ENCODE measurements at regions not wholly inside any gene's neighbourhood (a gene's known extent, or its start where the extent isn't known, plus 50 kb on each side); places are given as distances from the start of the nearest gene placed in this dataset.

- no peak for TF ChIP-seq POLR2A (IDR thresholded peaks at IDR 0.05; ENCODE audit: low read length)
- no peak for TF ChIP-seq GATA1 (IDR thresholded peaks at IDR 0.05; ENCODE audit: low read depth, low read length)
- no peak for DNase-seq
Observed at GRCh38 chr17:72222661-72223380, 102.0 kb downstream of the SOX9 start.

- no peak for TF ChIP-seq POLR2A (IDR thresholded peaks at IDR 0.05; ENCODE audit: low read length)
- TF ChIP-seq GATA1 (IDR thresholded peaks at IDR 0.05; ENCODE audit: low read depth, low read length), result no peak
- no peak for DNase-seq
Observed at GRCh38 chr17:72223866-72224291, 103.1 kb downstream of the SOX9 start.

- no peak for TF ChIP-seq POLR2A (IDR thresholded peaks at IDR 0.05; ENCODE audit: low read length)
- TF ChIP-seq GATA1 (IDR thresholded peaks at IDR 0.05; ENCODE audit: low read depth, low read length), result no peak
- DNase-seq, result no peak
Observed at GRCh38 chr17:72226322-72226721, 105.5 kb downstream of the SOX9 start.

- no peak for DNase-seq
- no peak for TF ChIP-seq POLR2A (IDR thresholded peaks at IDR 0.05; ENCODE audit: low read length)
- TF ChIP-seq GATA1 (IDR thresholded peaks at IDR 0.05; ENCODE audit: low read depth, low read length), result no peak
Observed at GRCh38 chr17:72233986-72234385, 113.2 kb downstream of the SOX9 start.

GRCh38 chr17:72234985-72235384 lies 114.2 kb downstream of the SOX9 start:
- TF ChIP-seq POLR2A (IDR thresholded peaks at IDR 0.05; ENCODE audit: low read length) (no peak), GATA1 (IDR thresholded peaks at IDR 0.05; ENCODE audit: low read depth, low read length) (no peak)
- no peak for DNase-seq

- TF ChIP-seq POLR2A (IDR thresholded peaks at IDR 0.05; ENCODE audit: low read length) (no peak), GATA1 (IDR thresholded peaks at IDR 0.05; ENCODE audit: low read depth, low read length) (no peak)
- no peak for DNase-seq
Observed at GRCh38 chr17:72236980-72237633, 116.3 kb downstream of the SOX9 start.

- no peak for DNase-seq
- TF ChIP-seq GATA1 (IDR thresholded peaks at IDR 0.05; ENCODE audit: low read depth, low read length) (no peak), POLR2A (IDR thresholded peaks at IDR 0.05; ENCODE audit: low read length) (no peak)
Observed at GRCh38 chr17:72238157-72238673, 117.4 kb downstream of the SOX9 start.

- DNase-seq, result no peak
- TF ChIP-seq GATA1 (IDR thresholded peaks at IDR 0.05; ENCODE audit: low read depth, low read length) (no peak), POLR2A (IDR thresholded peaks at IDR 0.05; ENCODE audit: low read length) (no peak)
Observed at GRCh38 chr17:72239548-72239947, 118.7 kb downstream of the SOX9 start.

GRCh38 chr17:72240333-72240732 lies 119.5 kb downstream of the SOX9 start:
- TF ChIP-seq GATA1 (IDR thresholded peaks at IDR 0.05; ENCODE audit: low read depth, low read length), result no peak
- TF ChIP-seq POLR2A (IDR thresholded peaks at IDR 0.05; ENCODE audit: low read length), result no peak

GRCh38 chr17:72244494-72244893 lies 123.7 kb downstream of the SOX9 start:
- TF ChIP-seq GATA1 (IDR thresholded peaks at IDR 0.05; ENCODE audit: low read depth, low read length) (no peak), POLR2A (IDR thresholded peaks at IDR 0.05; ENCODE audit: low read length) (no peak)

More at GRCh38 chr17:72240333-72240732, 119.5 kb downstream of the SOX9 start:
- DNase-seq, result no peak

GRCh38 chr17:72244956-72245355 lies 124.1 kb downstream of the SOX9 start:
- no peak for DNase-seq
- TF ChIP-seq GATA1 (IDR thresholded peaks at IDR 0.05; ENCODE audit: low read depth, low read length) (no peak), POLR2A (IDR thresholded peaks at IDR 0.05; ENCODE audit: low read length) (no peak)

More at GRCh38 chr17:72244494-72244893, 123.7 kb downstream of the SOX9 start:
- DNase-seq, result no peak

- no peak for DNase-seq
- TF ChIP-seq POLR2A (IDR thresholded peaks at IDR 0.05; ENCODE audit: low read length), result no peak
- no peak for TF ChIP-seq GATA1 (IDR thresholded peaks at IDR 0.05; ENCODE audit: low read depth, low read length)
Observed at GRCh38 chr17:72249441-72249840, 128.6 kb downstream of the SOX9 start.

- TF ChIP-seq GATA1 (IDR thresholded peaks at IDR 0.05; ENCODE audit: low read depth, low read length) (no peak), POLR2A (IDR thresholded peaks at IDR 0.05; ENCODE audit: low read length) (no peak)
- no peak for DNase-seq
Observed at GRCh38 chr17:72250206-72250605, 129.4 kb downstream of the SOX9 start.

GRCh38 chr17:72253597-72253996 lies 132.8 kb downstream of the SOX9 start:
- no peak for TF ChIP-seq POLR2A (IDR thresholded peaks at IDR 0.05; ENCODE audit: low read length)
- TF ChIP-seq GATA1 (IDR thresholded peaks at IDR 0.05; ENCODE audit: low read depth, low read length), result no peak

More at GRCh38 chr17:72253597-72253996, 132.8 kb downstream of the SOX9 start:
- DNase-seq, result no peak
